HG02870 (cell line): ENCODE measurements at regions not wholly inside any gene's neighbourhood (a gene's known extent, or its start where the extent isn't known, plus 50 kb on each side); places are given as distances from the start of the nearest gene placed in this dataset.
"Not testable (repeated sequence)": the region's sequence is repeated elsewhere in the genome, so short reads cannot be mapped to it uniquely, and the experiment has no call there.

ENCODE experiments used
- ATAC-seq: cut with Tn5 transposase; IDR thresholded peaks from one replicate; pipeline ENCODE4 v1.9.1; 2021; ENCODE audit warnings: mild to moderate bottlenecking, moderate library complexity; ENCODE audit not compliant: unreplicated experiment

GRCh38 chr3:174336784-174337183, 522.4 kb upstream of the NAALADL2 start:
- ATAC-seq: no peak

- no peak for ATAC-seq
Measured at GRCh38 chr3:174337227-174337626, 521.9 kb upstream of the NAALADL2 start.

GRCh38 chr3:174340624-174341587, 518.2 kb upstream of the NAALADL2 start:
- no peak for ATAC-seq

GRCh38 chr3:174342171-174342570, 517.0 kb upstream of the NAALADL2 start:
- no peak for ATAC-seq

GRCh38 chr3:174342941-174343501, 516.1 kb upstream of the NAALADL2 start:
- no peak for ATAC-seq

- no peak for ATAC-seq
Measured at GRCh38 chr3:174346141-174346540, 513.0 kb upstream of the NAALADL2 start.

- no peak for ATAC-seq
Measured at GRCh38 chr3:174346571-174346970, 512.6 kb upstream of the NAALADL2 start.

- ATAC-seq: no peak
Measured at GRCh38 chr3:174347474-174348138, 511.5 kb upstream of the NAALADL2 start.

GRCh38 chr3:174352227-174352626, 506.9 kb upstream of the NAALADL2 start:
- ATAC-seq: no peak

- no peak for ATAC-seq
Measured at GRCh38 chr3:174355505-174355904, 503.6 kb upstream of the NAALADL2 start.

GRCh38 chr3:174356596-174356995, 502.5 kb upstream of the NAALADL2 start:
- no peak for ATAC-seq

GRCh38 chr3:174358252-174358651, 500.9 kb upstream of the NAALADL2 start:
- ATAC-seq: no peak

GRCh38 chr3:174362556-174362955, 496.6 kb upstream of the NAALADL2 start:
- ATAC-seq: no peak

GRCh38 chr3:174363256-174363655, 495.9 kb upstream of the NAALADL2 start:
- no peak for ATAC-seq

- ATAC-seq: no peak
Measured at GRCh38 chr3:174365796-174366195, 493.3 kb upstream of the NAALADL2 start.

GRCh38 chr3:174366904-174367303, 492.2 kb upstream of the NAALADL2 start:
- not testable (repeated sequence) for ATAC-seq

GRCh38 chr3:174376346-174376745, 482.8 kb upstream of the NAALADL2 start:
- no peak for ATAC-seq

GRCh38 chr3:174377096-174377495, 482.0 kb upstream of the NAALADL2 start:
- no peak for ATAC-seq

- no peak for ATAC-seq
Measured at GRCh38 chr3:174377684-174378083, 481.4 kb upstream of the NAALADL2 start.

- no peak for ATAC-seq
Measured at GRCh38 chr3:174382878-174383277, 476.3 kb upstream of the NAALADL2 start.

- ATAC-seq: no peak
Measured at GRCh38 chr3:174387736-174388135, 471.4 kb upstream of the NAALADL2 start.

- no peak for ATAC-seq
Measured at GRCh38 chr3:174397848-174398247, 461.3 kb upstream of the NAALADL2 start.
